Astrocyte of the spinal cord (primary cell): ENCODE measurements at regions not wholly inside any gene's neighbourhood (a gene's known extent, or its start where the extent isn't known, plus 50 kb on each side); places are given as distances from the start of the nearest gene placed in this dataset.

Experiments used
- DNase-seq: peaks from one replicate; pipeline ENCODE4 v3.0.0; 2011; ENCODE audit warnings: low read depth, low spot score
- H3K4me3 ChIP-seq: 2 replicates; pipeline ENCODE4 v1.5.1; 2011; ENCODE audit warnings: low read depth, mild to moderate bottlenecking, low read length, moderate library complexity
- CTCF ChIP-seq: IDR thresholded peaks from 2 replicates; pipeline ENCODE4 v1.5.1; 2012; ENCODE audit warnings: low read depth, mild to moderate bottlenecking, low read length, inconsistent platforms
- in situ Hi-C: cut with HindIII; loops from 2 replicates; pipeline ENCODE4 v1.10.0; 2017; ENCODE audit warnings: low sequenced_read_pairs

GRCh38 chrX:26071618-26072017 lies 66.5 kb upstream of the MAGEB18 start:
- no peak for TF ChIP-seq CTCF
- H3K4me3 ChIP-seq, result no peak overlapping the region
- no peak for DNase-seq
- in situ Hi-C loops, result no loop called here

- in situ Hi-C loops, result no loop called here
- no peak overlapping the region for H3K4me3 ChIP-seq
- DNase-seq, result no peak
- TF ChIP-seq CTCF, result no peak
Observed at GRCh38 chrX:26083093-26083492, 55.0 kb upstream of the MAGEB18 start.
